H4 (cell line): ENCODE measurements at regions not wholly inside any gene's neighbourhood (a gene's known extent, or its start where the extent isn't known, plus 50 kb on each side); places are given as distances from the start of the nearest gene placed in this dataset.
"Not testable (repeated sequence)": the region's sequence is repeated elsewhere in the genome, so short reads cannot be mapped to it uniquely, and the experiment has no call there.

Experiments
- DNase-seq: peaks from one replicate; pipeline ENCODE4 v3.0.0-alpha.2; 2015; ENCODE audit warnings: low spot score

DNA sequence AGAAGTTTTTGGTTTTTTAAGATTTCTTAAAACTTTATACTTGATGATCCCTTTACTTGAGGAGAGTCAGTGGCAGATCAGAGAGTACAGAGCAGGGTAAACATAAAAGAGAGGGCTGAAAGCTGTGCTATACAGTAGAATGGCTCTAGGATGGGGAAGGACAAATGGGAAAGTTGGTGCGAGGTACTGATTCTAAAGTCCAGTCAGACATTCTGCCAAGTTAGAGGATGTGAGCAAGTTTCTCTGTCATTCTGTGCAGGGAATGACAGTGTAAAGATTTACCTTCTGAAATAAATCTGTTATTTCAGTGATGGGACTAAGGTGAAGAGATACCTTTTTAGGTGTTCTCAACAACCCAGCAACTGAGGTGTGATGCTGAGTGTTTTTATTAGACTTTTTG lies 100.1 kb upstream of the GBE1 start:
- DNase-seq, result no peak

DNA sequence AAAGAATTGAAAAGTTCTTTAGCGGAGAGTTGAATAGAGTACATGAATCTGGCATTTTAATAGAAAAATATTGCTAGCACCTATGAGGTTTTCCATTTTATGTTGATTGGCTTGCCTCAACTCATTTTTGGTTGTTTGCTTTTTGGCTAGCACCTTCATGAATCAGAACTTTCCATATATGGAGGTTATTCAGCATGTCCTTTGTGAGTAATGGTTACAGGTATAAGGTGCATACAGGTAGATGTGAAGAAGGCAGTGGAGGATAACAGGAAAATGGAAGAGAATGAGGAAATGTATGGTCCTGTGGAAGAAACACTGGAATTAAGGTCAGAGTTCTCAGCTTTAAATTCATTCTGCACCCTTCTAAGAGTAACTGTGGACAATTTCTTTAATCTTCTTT lies 98.1 kb upstream of the GBE1 start:
- DNase-seq, result no peak

DNA sequence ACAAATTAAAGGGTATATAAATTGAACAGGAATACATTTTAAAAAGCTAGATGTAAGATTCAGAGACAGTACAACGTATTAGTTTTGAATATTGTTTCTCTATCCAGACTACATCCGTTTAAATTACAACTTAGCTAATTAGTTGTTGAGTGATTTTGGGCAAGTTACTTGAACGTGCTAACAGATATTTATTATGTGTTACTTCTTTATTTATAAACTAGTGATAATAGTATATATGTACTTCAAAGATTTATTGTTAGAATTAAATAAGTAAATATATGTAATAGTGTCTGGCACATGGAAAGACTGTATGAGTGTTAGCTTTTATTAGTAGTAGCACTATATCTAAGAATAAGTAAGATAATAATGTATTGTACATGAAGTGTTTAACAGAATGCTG lies 92.0 kb upstream of the GBE1 start:
- DNase-seq, result no peak

DNA sequence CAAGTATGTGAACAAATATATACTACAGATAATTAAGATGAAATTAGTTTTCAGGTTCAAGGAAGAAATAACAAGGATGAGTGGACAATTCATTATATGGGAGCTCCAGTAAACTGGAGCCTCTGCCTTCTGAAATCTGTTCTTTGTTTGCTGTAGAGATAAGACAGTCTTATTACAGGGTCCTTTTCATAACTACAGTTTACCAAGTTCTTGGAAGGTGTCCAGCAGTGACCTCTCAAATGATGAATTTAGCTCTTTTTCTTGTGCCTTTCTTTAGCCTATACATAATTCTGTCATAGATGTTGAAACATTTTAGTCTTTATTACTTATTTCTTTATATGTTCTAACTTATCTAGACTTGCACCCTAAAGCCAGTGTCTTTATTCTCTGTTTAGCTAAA lies 89.7 kb upstream of the GBE1 start:
- no peak for DNase-seq

DNA sequence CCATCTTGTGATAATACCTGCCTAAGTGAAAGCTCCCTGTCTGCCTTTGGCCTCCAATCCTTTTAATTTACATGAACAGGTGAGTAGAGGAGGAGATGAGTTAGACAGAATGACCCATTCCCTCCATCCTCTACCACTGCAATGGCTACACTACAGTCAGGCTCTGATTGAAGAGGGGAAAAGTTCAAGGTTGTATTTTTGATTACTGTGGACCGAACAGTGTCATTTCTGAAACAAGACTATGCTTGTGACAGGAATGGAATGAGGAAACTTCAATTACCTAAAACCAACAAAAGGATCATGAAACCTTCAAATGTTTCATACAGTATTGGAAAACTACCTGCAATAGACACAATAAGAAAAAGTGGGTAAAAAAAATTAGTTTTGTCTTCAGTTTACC lies 85.5 kb upstream of the GBE1 start:
- DNase-seq, result no peak

DNA sequence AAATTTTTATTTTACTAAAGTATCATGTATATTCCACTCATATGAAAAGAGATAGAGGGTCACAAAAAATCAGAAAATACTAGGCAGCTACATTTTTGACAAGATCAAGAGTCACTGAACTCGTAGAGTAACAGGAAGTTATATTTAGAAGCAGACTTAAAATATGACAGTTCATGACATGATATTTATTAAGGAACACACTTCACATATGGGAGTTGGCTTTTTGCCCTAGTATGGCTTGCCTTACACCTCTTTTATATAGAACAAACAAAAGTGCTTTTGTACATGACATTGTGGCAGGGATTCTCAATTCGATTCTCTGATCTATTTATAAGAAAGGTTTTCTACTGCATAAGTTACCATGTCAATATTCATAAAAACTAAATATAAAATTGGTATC lies 80.1 kb upstream of the GBE1 start:
- DNase-seq, result no peak

DNA sequence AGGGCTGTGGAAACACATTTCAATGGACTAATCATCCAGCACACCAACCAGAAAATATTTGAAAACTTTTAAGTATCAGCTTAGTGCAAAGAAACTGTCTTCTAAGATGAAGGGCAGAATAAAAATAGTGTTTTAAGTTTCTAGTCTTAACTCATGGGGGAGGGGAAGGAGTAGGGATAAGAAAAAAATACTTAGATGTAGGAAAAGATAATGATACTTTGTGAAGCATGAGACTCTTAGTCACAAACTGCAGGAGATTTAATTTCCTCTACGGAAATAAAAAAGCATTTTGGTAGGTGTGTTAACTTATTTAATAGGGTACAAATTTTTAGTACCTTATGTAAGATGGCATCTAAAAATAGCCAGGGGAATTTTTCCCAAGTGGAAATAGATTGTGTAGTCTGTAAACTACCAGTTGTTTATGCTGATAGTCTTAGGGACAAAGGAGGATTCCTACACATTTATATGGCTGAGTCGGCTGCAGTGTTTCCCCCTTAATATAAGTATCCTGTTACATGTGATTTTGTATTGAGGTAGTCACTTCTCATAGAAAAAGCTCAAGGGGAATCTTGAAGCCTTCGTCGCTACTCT lies 78.2 kb upstream of the GBE1 start:
- no peak for DNase-seq

DNA sequence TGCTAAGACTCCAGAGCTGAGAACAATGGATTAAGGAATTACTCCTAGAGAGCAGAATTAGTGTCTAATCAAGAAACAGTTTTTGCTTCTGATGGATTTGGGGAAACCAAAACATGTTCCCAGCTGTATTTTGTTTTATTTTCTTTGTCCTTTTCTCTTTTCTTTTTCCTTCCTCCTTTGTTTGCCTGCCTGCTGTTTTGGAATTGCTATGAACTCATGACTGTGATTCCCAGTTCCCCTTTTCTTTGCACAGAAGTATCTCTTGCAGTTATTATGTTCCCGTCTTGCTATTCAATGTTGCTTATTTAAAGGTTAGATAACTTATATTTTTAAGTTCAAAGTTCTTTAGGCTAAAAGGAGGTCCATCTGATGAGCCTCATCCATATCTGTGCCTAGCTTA lies 77.0 kb upstream of the GBE1 start:
- DNase-seq, result no peak

DNA sequence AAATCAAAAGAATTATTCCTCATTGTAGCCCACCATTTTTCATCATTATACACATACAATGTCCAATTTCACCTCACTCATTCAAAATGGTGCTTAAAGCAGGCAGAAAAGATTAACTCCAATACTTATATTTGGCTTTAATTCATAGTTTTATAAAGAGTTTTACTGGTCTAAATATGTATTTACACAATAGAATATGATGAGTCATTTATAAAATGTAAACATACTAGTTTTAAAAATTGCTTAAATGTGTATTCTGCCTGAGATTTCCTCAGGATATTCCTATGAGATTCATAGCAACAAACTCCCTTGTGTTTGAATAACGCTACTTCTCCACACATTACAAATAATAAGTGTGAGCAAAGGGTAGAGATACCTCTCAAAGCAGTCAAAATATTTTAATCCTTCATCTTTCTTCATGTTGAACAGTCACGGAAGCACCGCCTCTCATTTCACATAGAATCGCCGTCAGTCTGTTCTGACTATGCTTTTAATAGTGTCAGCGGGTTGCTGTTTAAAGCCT lies 75.7 kb upstream of the GBE1 start:
- DNase-seq, result no peak

DNA sequence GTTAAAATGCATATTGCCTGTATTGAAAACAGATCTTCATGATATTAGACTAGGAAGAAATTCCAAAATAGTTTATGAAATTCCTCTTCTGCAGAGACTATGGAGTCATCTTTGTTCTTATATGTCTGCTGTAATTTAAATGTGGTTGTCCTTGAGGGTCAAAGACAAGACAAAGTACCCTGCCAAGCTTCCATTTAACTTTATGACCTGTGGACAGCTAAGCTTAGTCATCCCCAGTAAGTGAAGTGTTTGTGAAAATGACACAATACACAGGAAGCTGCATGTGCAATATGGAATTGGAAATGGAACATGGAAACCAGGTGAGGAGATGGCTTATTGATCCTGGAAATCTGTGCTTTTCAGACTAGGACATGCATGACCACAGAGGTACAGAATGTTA lies 68.5 kb upstream of the GBE1 start:
- no peak for DNase-seq

DNA sequence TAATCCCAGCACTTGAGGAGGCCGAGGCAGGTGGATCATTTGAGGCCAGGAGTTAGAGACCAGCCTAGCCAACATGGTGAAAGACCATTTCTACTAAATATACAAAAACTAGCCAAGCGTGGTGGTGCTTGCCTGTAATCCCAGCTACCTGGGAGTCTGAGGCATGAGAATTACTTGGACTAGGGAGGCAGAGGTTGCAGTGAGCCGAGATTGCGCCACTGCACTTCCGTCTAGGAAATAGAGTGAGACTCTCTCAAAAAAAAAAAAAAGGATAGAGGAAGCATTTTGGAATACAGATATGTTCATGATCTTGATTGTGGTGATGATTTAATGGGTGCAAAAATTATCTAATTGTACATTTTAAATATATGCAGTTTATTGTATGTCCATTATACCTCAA lies 67.8 kb upstream of the GBE1 start:
- not testable (repeated sequence) for DNase-seq

DNA sequence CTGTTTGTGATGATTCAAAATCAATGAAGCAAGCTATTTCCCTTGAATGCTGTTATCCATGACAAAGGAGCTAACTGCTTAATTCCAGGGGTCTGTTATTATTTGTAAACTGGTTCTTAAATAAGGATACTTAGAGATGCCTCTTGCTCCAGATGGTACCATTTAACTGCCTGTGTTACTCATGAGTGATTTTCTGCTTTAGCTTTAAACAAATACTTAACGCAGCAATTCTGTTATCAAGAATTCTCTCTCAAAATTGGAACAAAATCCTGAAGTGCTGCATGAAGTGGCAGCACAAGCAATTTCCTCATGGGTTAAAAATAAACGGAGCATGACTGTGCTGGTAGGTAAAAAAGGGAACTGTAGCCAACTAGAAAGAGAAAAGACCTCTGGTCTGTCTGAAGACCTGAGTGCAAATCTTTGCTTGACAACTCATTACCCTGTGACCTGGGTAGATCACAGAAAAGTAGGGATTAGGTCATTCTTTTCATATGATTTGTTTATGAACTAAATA lies 62.5 kb upstream of the GBE1 start:
- no peak for DNase-seq

DNA sequence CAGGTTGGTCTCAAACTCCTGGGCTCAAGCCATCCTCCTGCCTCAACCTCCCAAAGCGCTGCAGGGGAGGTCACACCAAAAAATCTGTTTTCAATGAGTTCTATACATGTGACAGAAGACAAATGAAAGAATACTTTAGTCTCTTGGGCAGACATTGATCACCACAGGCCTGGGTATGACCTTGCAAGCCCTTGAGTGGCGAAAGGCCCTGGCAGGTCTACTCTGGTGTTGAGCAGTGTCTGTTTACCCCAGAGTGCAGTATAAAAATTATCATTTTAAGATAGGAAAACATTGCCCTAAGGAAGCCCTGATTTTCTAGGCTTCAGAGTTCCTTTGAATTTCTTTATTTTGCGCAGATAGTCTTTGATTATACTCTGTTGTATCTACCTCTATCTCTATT lies 61.6 kb upstream of the GBE1 start:
- no peak for DNase-seq

DNA sequence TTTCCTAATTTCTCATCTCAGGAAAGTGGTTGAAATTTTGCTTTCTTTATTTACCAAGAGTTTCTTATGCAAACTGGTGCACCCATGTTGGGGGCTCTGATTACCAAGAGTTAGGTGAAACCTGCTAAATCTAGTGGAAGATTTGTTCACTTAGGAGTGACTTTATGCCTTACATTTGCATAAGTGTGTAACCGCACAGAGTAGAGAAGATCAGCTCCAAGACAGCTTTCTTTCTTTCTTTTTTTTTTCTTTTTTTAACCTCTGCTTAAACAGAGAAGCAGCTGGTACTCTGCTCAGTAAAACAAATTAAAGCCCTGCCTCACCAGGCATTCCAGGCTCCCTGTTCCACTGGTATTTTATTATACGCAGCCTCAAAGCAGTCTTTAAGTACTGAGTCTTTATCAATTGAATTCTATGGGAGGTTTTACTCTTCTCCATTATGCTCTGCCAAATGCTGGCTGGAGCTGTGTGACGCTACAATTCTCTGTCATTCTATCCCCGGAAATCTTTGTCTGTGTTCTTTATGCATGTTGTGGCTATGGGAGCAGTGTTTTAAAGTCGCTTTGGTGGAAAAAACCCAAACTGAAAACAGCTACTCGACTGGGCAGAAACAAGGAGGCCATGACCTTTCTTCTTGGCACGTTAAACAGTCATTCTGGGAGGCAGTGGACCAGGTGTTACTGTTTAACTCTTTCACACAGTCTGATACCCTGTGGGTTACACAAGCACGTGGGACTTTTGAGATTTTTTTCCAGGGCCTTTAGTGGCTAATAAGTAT lies 55.2 kb upstream of the GBE1 start:
- DNase-seq, result peak; percentile 4

DNA sequence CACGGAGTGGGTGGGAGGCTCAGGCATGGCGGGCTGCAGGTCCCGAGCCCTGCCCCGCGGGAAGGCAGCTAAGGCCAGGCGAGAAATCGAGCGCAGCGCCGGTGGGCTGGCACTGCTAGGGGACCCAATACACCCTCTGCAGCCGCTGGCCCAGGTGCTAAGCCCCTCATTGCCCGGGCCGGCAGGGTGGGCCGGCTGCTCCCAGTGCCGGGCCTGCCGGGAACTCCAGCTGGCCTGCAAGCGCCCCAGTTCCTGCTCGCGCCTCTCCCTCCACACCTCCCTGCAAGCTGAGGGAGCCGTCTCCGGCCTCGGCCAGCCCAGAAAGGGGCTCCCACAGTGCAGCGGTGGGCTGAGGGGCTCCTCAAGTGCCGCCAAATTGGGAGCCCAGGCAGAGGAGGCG lies 50.7 kb upstream of the GBE1 start:
- DNase-seq, result not testable (repeated sequence)
